HEK293T (cell line): ENCODE measurements at regions not wholly inside any gene's neighbourhood (a gene's known extent, or its start where the extent isn't known, plus 50 kb on each side); places are given as distances from the start of the nearest gene placed in this dataset.
"Not testable (repeated sequence)": the region's sequence is repeated elsewhere in the genome, so short reads cannot be mapped to it uniquely, and the experiment has no call there.

Experiments
- CTCF ChIA-PET: fragments of 350-600 bp; formaldehyde crosslinking; extraction: SDS; loops from one replicate; lab custom pipeline; 2021; ENCODE audit warnings: antibody characterized with exemption, inconsistent platforms; lab: Yijun Ruan, JAX
- POLR2A ChIA-PET: fragments of 350-600 bp; formaldehyde crosslinking; extraction: SDS; loops from one replicate; lab custom pipeline; 2020; ENCODE audit warnings: antibody characterized with exemption, inconsistent platforms; lab: Yijun Ruan, JAX
- DNase-seq: peaks from one replicate; pipeline ENCODE4 v3.0.0; 2012; ENCODE audit warnings: mixed read lengths; ENCODE audit errors: extremely low spot score
- ARNT ChIP-seq: fragments of 450-650 bp; IDR thresholded peaks from 2 replicates; pipeline ENCODE4 v1.6.1; 2017; ENCODE audit warnings: mild to moderate bottlenecking
- BHLHE40 ChIP-seq: fragments of 450-650 bp; IDR thresholded peaks from 2 replicates; pipeline ENCODE4 v1.6.1; 2016; ENCODE audit warnings: mild to moderate bottlenecking, moderate library complexity, borderline replicate concordance
- CTBP1 ChIP-seq: fragments of 450-650 bp; IDR thresholded peaks from 2 replicates; pipeline ENCODE4 v1.6.1; 2016; ENCODE audit warnings: borderline replicate concordance
- ELF4 ChIP-seq: fragments of 450-650 bp; IDR thresholded peaks from 2 replicates; pipeline ENCODE4 v1.6.1; 2017; ENCODE audit warnings: antibody characterized with exemption
- FOXA1 ChIP-seq: fragments of 450-650 bp; IDR thresholded peaks from 2 replicates; pipeline ENCODE4 v1.6.1; 2016; ENCODE audit warnings: mild to moderate bottlenecking
- FOXK2 ChIP-seq: fragments of 450-650 bp; IDR thresholded peaks from 2 replicates; pipeline ENCODE4 v1.6.1; 2016; ENCODE audit warnings: mild to moderate bottlenecking
- FOXM1 ChIP-seq: fragments of 450-650 bp; IDR thresholded peaks from 2 replicates; pipeline ENCODE4 v1.6.1; 2017; ENCODE audit warnings: mild to moderate bottlenecking, borderline replicate concordance
- HDGF ChIP-seq: fragments of 450-650 bp; IDR thresholded peaks from 2 replicates; pipeline ENCODE4 v1.6.1; 2017; ENCODE audit warnings: antibody characterized with exemption, borderline replicate concordance
- L3MBTL2 ChIP-seq: fragments of 450-650 bp; conservative IDR thresholded peaks from 2 replicates; pipeline ENCODE4 v1.6.1; 2016; ENCODE audit warnings: mild to moderate bottlenecking
- LEF1 ChIP-seq: fragments of 450-650 bp; IDR thresholded peaks from 2 replicates; pipeline ENCODE4 v1.6.1; 2017; ENCODE audit warnings: mild to moderate bottlenecking, borderline replicate concordance
- NFRKB ChIP-seq: fragments of 450-650 bp; IDR thresholded peaks from 2 replicates; pipeline ENCODE4 v1.6.1; 2016; ENCODE audit warnings: mild to moderate bottlenecking, moderate library complexity
- SP1 ChIP-seq: fragments of 450-650 bp; IDR thresholded peaks from 2 replicates; pipeline ENCODE4 v1.6.1; 2017
- SUZ12 ChIP-seq: fragments of 450-650 bp; IDR thresholded peaks from 2 replicates; pipeline ENCODE4 v1.6.1; 2016; ENCODE audit warnings: mild to moderate bottlenecking
- TARDBP ChIP-seq: fragments of 450-650 bp; IDR thresholded peaks from 2 replicates; pipeline ENCODE4 v1.6.1; 2016
- ZNF384 ChIP-seq: fragments of 450-650 bp; IDR thresholded peaks from 2 replicates; pipeline ENCODE4 v1.6.1; 2016
- TF ChIP-seq, protein P1 (sequence below): fragments of 450-650 bp; IDR thresholded peaks from 2 replicates; pipeline ENCODE4 v1.6.1; 2016

GRCh38 chr16:9348912-9349311 lies 257.5 kb downstream of the HAPSTR1 start:
- no peak for TF ChIP-seq ELF4
- no peak for TF ChIP-seq LEF1
- TF ChIP-seq L3MBTL2, result no peak
- no peak for TF ChIP-seq FOXA1
- TF ChIP-seq, protein P1, sequence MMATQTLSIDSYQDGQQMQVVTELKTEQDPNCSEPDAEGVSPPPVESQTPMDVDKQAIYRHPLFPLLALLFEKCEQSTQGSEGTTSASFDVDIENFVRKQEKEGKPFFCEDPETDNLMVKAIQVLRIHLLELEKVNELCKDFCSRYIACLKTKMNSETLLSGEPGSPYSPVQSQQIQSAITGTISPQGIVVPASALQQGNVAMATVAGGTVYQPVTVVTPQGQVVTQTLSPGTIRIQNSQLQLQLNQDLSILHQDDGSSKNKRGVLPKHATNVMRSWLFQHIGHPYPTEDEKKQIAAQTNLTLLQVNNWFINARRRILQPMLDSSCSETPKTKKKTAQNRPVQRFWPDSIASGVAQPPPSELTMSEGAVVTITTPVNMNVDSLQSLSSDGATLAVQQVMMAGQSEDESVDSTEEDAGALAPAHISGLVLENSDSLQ, result no peak
- TF ChIP-seq FOXK2, result no peak
- no peak for TF ChIP-seq FOXM1
- TF ChIP-seq BHLHE40, result no peak
- TF ChIP-seq NFRKB, result no peak
- no peak for TF ChIP-seq HDGF
- no peak for TF ChIP-seq SP1
- TF ChIP-seq ARNT, result no peak
- TF ChIP-seq SUZ12, result no peak
- TF ChIP-seq ZNF384, result no peak
- no peak for TF ChIP-seq TARDBP
- TF ChIP-seq CTBP1, result no peak
- no peak for DNase-seq
- ChIA-PET POLR2A (no interaction called here), CTCF (no interaction called here)

GRCh38 chr16:9349373-9349960 lies 258.0 kb downstream of the HAPSTR1 start:
- CTCF ChIA-PET, DNase-seq, POLR2A ChIA-PET: not testable (repeated sequence)

- DNase-seq, CTCF ChIA-PET, POLR2A ChIA-PET: not testable (repeated sequence)
Measured at GRCh38 chr16:9350119-9350799, 258.8 kb downstream of the HAPSTR1 start.

- no peak for TF ChIP-seq BHLHE40
- no peak for TF ChIP-seq NFRKB
- TF ChIP-seq CTBP1, result no peak
- no peak for TF ChIP-seq LEF1
- TF ChIP-seq, protein P1, result no peak
- TF ChIP-seq ARNT, result no peak
- TF ChIP-seq FOXM1, result no peak
- TF ChIP-seq ELF4, result no peak
- no peak for TF ChIP-seq FOXA1
- TF ChIP-seq SUZ12, result no peak
- TF ChIP-seq SP1, result no peak
- no peak for DNase-seq
- ChIA-PET CTCF (no interaction called here), POLR2A (no interaction called here)
Measured at GRCh38 chr16:9351440-9351839, 260.0 kb downstream of the HAPSTR1 start.

GRCh38 chr16:9351841-9352434 lies 260.5 kb downstream of the HAPSTR1 start:
- TF ChIP-seq, protein P1, result no peak
- TF ChIP-seq ELF4 (no peak), FOXM1 (no peak), FOXK2 (no peak), BHLHE40 (no peak), NFRKB (no peak), CTBP1 (no peak), HDGF (no peak), ZNF384 (no peak), L3MBTL2 (no peak), LEF1 (no peak)
- no peak for DNase-seq
- ChIA-PET CTCF (no interaction called here), POLR2A (no interaction called here)

DNA sequence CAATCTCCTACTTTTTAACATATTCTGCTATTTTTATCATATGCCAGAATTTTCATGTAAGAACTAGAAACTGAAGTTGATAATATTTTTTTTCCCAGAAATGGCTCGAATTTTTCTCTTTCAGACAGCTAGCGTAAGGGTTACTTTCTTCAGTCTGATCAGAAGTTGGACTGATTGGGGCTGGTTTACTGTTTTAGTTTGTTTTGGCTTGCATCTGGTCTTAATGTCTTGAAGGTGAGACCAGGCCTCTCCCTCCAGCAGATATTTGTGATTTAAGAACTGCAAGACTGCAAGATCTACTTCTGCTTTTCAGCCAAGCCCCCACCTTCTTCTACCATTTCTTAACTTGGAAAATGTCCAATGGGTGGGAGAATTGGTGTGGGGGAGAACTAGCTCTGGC lies 266.4 kb downstream of the HAPSTR1 start:
- DNase-seq, result no peak
- POLR2A ChIA-PET, result no interaction called here
- CTCF ChIA-PET, result no interaction called here
- TF ChIP-seq ELF4 (no peak), FOXM1 (no peak), L3MBTL2 (no peak), CTBP1 (no peak), ZNF384 (no peak), BHLHE40 (no peak)

GRCh38 chr16:9360075-9360474 lies 268.6 kb downstream of the HAPSTR1 start:
- DNase-seq, result no peak
- POLR2A ChIA-PET, result no interaction called here
- CTCF ChIA-PET, result no interaction called here
- TF ChIP-seq FOXA1, result no peak
- no peak for TF ChIP-seq ZNF384
- no peak for TF ChIP-seq FOXM1
- no peak for TF ChIP-seq SP1
- TF ChIP-seq FOXK2, result no peak
- TF ChIP-seq BHLHE40, result no peak
- no peak for TF ChIP-seq SUZ12
- no peak for TF ChIP-seq HDGF
- TF ChIP-seq, protein P1, result no peak
- TF ChIP-seq L3MBTL2, result no peak
- no peak for TF ChIP-seq LEF1
